Glutamatergic neuron (in vitro differentiated cells): ENCODE measurements at regions not wholly inside any gene's neighbourhood (a gene's known extent, or its start where the extent isn't known, plus 50 kb on each side); places are given as distances from the start of the nearest gene placed in this dataset.

Experiments
- DNase-seq: peaks from one replicate; pipeline ENCODE4 v3.0.0; 2022
- H3K27ac Mint-ChIP-seq: one replicate; pipeline ENCODE4 v1.8.0; 2020; ENCODE audit warnings: mild to moderate bottlenecking, mixed read lengths, inconsistent platforms; ENCODE audit not compliant: unreplicated experiment
- H3K27me3 Mint-ChIP-seq: one replicate; pipeline ENCODE4 v1.8.0; 2020; ENCODE audit warnings: mild to moderate bottlenecking, moderate library complexity, mixed read lengths, inconsistent platforms; ENCODE audit not compliant: unreplicated experiment
- H3K36me3 Mint-ChIP-seq: one replicate; pipeline ENCODE4 v1.8.0; 2020; ENCODE audit warnings: mild to moderate bottlenecking, mixed read lengths, inconsistent platforms; ENCODE audit not compliant: unreplicated experiment
- H3K4me1 Mint-ChIP-seq: one replicate; pipeline ENCODE4 v1.8.0; 2020; ENCODE audit warnings: mild to moderate bottlenecking, low read depth, mixed read lengths, inconsistent platforms; ENCODE audit not compliant: unreplicated experiment
- H3K4me3 Mint-ChIP-seq: one replicate; pipeline ENCODE4 v1.8.0; 2020; ENCODE audit warnings: mild to moderate bottlenecking, mixed read lengths, inconsistent platforms; ENCODE audit not compliant: unreplicated experiment
- H3K9me3 Mint-ChIP-seq: one replicate; pipeline ENCODE4 v1.8.0; 2020; ENCODE audit warnings: mild to moderate bottlenecking, moderate library complexity, mixed read lengths, inconsistent platforms; ENCODE audit not compliant: unreplicated experiment
- TF ChIP-seq, protein P1 (sequence below): fragments of 200-600 bp; sonication (generic); IDR thresholded peaks from one replicate; pipeline ENCODE4 v1.5.0; 2021; ENCODE audit not compliant: partially characterized antibody, unreplicated experiment

DNA sequence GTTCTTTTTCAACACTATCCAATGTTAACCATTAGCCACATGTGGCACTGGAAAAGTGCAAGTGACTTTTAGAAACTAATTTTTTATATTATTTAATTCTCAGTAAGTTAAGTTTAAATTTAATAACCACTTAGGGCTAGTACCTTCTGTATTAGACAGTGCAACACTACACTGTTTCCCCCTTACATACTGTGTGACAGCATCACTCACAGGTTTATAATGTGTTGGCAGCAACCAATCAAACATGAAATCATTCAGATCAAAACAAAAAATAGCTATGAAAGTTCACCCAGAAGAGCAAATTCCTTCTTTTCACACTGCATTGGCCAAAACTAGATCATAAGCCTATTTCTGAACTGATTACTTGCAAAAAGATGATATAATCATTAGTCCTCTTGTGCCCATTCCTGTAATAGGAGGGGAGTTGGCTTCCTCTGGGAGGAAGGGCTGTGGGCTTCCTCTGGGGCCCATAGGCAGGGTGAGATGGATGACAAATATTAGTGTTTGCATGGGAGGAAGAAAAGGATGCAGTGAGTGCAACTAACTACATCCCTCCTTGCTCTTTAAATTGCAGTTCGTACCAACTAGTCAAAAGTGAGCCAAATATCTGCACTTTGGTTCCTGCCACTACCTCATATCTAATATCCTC, 708.1 kb upstream of the RGMB start:
- no peaks in the 10 kb centered on the region for H3K27me3 Mint-ChIP-seq
- no peak overlapping the region for H3K4me3 Mint-ChIP-seq
- no peaks in the 10 kb centered on the region for H3K4me1 Mint-ChIP-seq
- TF ChIP-seq, protein P1, sequence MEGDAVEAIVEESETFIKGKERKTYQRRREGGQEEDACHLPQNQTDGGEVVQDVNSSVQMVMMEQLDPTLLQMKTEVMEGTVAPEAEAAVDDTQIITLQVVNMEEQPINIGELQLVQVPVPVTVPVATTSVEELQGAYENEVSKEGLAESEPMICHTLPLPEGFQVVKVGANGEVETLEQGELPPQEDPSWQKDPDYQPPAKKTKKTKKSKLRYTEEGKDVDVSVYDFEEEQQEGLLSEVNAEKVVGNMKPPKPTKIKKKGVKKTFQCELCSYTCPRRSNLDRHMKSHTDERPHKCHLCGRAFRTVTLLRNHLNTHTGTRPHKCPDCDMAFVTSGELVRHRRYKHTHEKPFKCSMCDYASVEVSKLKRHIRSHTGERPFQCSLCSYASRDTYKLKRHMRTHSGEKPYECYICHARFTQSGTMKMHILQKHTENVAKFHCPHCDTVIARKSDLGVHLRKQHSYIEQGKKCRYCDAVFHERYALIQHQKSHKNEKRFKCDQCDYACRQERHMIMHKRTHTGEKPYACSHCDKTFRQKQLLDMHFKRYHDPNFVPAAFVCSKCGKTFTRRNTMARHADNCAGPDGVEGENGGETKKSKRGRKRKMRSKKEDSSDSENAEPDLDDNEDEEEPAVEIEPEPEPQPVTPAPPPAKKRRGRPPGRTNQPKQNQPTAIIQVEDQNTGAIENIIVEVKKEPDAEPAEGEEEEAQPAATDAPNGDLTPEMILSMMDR: no peak
- no peaks in the 10 kb centered on the region for H3K9me3 Mint-ChIP-seq
- H3K36me3 Mint-ChIP-seq: no peaks in the 10 kb centered on the region
- no peak overlapping the region for H3K27ac Mint-ChIP-seq
- DNase-seq: no peak

DNA sequence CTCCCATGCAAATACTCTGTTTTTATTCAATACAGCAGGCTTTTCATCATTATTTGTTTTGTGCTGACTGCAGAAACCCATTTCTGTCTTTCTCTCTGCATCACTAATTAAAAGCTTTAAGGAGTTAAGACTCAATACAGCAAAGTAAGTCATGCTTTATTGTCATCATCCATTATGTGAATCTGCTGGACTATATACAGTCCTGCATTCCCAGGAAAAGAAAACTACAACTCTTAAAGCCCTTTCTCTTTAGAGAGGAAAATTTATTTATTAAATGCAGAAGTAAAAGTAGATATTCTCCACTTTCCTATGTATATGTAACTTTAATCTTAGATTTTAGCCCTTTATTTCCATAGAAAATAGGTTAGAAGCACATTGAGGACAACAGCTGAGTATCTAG, 706.6 kb upstream of the RGMB start:
- Mint-ChIP-seq H3K9me3 (no peaks in the 10 kb centered on the region), H3K27ac (no peak overlapping the region), H3K36me3 (no peaks in the 10 kb centered on the region), H3K27me3 (no peaks in the 10 kb centered on the region), H3K4me3 (no peak overlapping the region), H3K4me1 (no peaks in the 10 kb centered on the region)
- TF ChIP-seq, protein P1: no peak
- no peak for DNase-seq

DNA sequence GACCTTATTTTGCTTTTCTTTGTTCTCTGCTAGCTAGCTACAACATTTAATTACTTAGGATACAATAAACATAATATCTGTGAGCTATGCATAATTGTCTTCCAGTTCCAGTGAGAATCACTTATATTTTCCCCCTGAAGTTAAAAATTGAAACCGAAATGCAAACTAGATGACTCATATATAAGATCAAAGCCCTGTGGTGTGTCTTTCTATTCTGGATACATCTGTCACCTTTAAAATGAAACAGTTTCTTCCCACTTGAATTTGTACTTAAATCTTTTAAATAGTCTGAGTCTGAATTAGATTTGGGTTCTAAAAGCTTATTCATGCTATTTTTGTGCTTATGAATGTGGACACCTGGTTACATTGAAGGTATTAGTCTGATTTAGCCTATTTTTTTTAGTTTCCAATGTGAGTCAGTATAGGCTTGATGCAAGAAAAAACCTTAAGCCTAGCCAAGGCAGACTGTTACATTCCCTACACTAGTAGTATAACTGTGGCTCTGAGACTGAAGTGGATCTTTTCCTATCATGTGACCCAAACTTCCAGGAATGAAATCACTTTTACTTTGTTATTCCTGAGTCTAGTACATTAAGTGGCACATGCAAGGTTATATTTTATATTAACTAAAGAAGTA, 703.5 kb upstream of the RGMB start:
- Mint-ChIP-seq H3K9me3 (no peaks in the 10 kb centered on the region), H3K4me1 (peaks cover 5% of the 10 kb centered on the region)
- no peak for DNase-seq

DNA sequence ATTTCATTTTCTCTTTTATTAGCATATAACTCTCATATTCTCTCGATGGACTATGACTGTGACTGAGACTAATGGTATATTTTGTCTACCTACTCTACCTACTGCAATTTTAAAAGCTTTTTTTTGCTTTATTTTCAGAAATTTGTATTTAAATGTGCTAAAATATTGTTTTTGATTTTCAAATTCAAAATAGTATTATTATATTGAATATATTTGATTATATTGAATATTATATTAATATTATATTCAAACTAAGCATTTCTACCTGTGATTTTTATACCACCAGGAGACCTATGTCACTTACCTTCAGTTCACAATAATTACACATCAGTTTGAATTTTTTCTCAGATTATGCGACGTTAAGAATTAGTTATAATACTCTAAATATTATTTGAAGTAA, 700.5 kb upstream of the RGMB start:
- TF ChIP-seq, protein P1: no peak
- no peak for DNase-seq
- H3K4me1 Mint-ChIP-seq: peaks cover 5% of the 10 kb centered on the region
- no peak overlapping the region for H3K4me3 Mint-ChIP-seq
- no peaks in the 10 kb centered on the region for H3K27me3 Mint-ChIP-seq
- H3K9me3 Mint-ChIP-seq: no peaks in the 10 kb centered on the region
- H3K36me3 Mint-ChIP-seq: no peaks in the 10 kb centered on the region
- no peak overlapping the region for H3K27ac Mint-ChIP-seq

More for the DNA sequence above, 703.5 kb upstream of the RGMB start:
- H3K4me3 Mint-ChIP-seq: no peak overlapping the region
- H3K36me3 Mint-ChIP-seq: no peaks in the 10 kb centered on the region
- no peak overlapping the region for H3K27ac Mint-ChIP-seq
- H3K27me3 Mint-ChIP-seq: no peaks in the 10 kb centered on the region
- TF ChIP-seq, protein P1: no peak

DNA sequence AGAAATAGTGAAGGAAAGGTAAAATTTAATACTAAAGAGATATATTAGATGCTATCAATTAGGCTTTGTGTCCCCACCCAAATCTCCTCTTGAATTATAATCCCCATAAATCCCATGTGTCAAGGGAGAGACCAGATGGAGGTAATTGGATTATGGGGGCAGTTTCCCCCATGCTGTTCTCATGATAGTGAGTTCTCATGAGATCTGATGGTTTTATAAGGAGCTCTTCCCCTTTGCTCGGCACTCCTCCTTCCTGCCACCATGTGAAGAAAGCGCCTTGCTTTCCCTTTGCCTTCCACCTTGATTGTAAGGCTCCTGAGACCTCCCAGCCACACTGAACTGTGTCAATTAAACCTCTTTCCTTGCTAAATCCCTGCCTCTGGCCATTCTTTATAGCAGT, 697.0 kb upstream of the RGMB start:
- TF ChIP-seq, protein P1: no peak
- Mint-ChIP-seq H3K36me3 (no peaks in the 10 kb centered on the region), H3K27ac (no peak overlapping the region), H3K4me3 (no peak overlapping the region), H3K9me3 (no peaks in the 10 kb centered on the region), H3K4me1 (peaks cover 5% of the 10 kb centered on the region), H3K27me3 (no peaks in the 10 kb centered on the region)
- DNase-seq: no peak
